Prostate gland (tissue), 2 donors: ENCODE measurements at regions not wholly inside any gene's neighbourhood (a gene's known extent, or its start where the extent isn't known, plus 50 kb on each side); places are given as distances from the start of the nearest gene placed in this dataset.

Experiments used
- DNase-seq: peaks from one replicate; pipeline ENCODE4 v3.0.0-alpha.2; 2019; ENCODE audit warnings: low spot score
- H3K27ac ChIP-seq, 2 donors: fragments of 200-600 bp; sonication (generic); 2 replicates each; pipeline ENCODE4 v1.5.1; 2017 to 2019
- H3K27me3 ChIP-seq: fragments of 200-600 bp; sonication (generic); replicated peaks from 2 replicates; pipeline ENCODE4 v1.5.1; 2019; ENCODE audit not compliant: insufficient read depth
- H3K36me3 ChIP-seq, 2 donors: fragments of 200-600 bp; sonication (generic); 1 replicate in 1 of 2; 2 replicates in 1 of 2; pipeline versions ENCODE4 v1.5.1 to v1.8.1; 2017 to 2019
- H3K4me1 ChIP-seq: fragments of 200-600 bp; sonication (generic); replicated peaks from 2 replicates; pipeline ENCODE4 v1.5.1; 2019
- H3K4me3 ChIP-seq, 2 donors: fragments of 200-600 bp; sonication (generic); 2 replicates each; pipeline ENCODE4 v1.5.1; 2017 to 2019
- H3K9me3 ChIP-seq: fragments of 200-600 bp; sonication (generic); 2 replicates; pipeline ENCODE4 v1.5.1; 2017
- POLR2A ChIP-seq: fragments of 450-650 bp; IDR thresholded peaks from one replicate; pipeline ENCODE4 v1.6.1; 2016; ENCODE audit warnings: antibody characterized with exemption, mild to moderate bottlenecking
- POLR2AphosphoS5 ChIP-seq: sonication (generic); formaldehyde crosslinking; IDR thresholded peaks from one replicate; pipeline ENCODE4 v1.6.1; 2017; ENCODE audit warnings: antibody characterized with exemption
- WGBS: methylation state at CpG from one replicate; pipeline ENCODE4 v1.1.5; 2018; 5-methylcytosine and 5-hydroxymethylcytosine counted together
- intact Hi-C: fragments of 100-400 bp; cut with DNase I; formaldehyde crosslinking; loops from one replicate; pipeline ENCODE4 v1.14.2; 2022
- TF ChIP-seq, protein P1 (sequence below), 4 experiments: fragments of 200-600 bp in 2 of 4; fragments of 450-650 bp in 2 of 4; sonication (generic) in 2 of 4; IDR thresholded peaks; 1 replicate in 3 of 4; 2 replicates in 1 of 4; pipeline ENCODE4 v1.5.1; 2016 to 2019; ENCODE audit warnings: antibody characterized with exemption in 4 of 4, mild to moderate bottlenecking in 2 of 4, moderate library complexity in 2 of 4

- DNase-seq = no peak
- H3K27ac ChIP-seq = no peak overlapping the region
- H3K36me3 ChIP-seq = no peaks in the 10 kb centered on the region
- 59% methylated on average over 30 of the region's 39 CpGs for WGBS
- intact Hi-C loops = no loop called here
- H3K4me3 ChIP-seq = no peak overlapping the region
- peaks cover 23% of the 10 kb centered on the region for H3K27me3 ChIP-seq
- TF ChIP-seq POLR2A (no peak), POLR2AphosphoS5 (no peak)
- TF ChIP-seq, protein P1, sequence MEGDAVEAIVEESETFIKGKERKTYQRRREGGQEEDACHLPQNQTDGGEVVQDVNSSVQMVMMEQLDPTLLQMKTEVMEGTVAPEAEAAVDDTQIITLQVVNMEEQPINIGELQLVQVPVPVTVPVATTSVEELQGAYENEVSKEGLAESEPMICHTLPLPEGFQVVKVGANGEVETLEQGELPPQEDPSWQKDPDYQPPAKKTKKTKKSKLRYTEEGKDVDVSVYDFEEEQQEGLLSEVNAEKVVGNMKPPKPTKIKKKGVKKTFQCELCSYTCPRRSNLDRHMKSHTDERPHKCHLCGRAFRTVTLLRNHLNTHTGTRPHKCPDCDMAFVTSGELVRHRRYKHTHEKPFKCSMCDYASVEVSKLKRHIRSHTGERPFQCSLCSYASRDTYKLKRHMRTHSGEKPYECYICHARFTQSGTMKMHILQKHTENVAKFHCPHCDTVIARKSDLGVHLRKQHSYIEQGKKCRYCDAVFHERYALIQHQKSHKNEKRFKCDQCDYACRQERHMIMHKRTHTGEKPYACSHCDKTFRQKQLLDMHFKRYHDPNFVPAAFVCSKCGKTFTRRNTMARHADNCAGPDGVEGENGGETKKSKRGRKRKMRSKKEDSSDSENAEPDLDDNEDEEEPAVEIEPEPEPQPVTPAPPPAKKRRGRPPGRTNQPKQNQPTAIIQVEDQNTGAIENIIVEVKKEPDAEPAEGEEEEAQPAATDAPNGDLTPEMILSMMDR (IDR thresholded peaks at IDR 0.05) = no peak
- no peaks in the 10 kb centered on the region for H3K4me1 ChIP-seq
- H3K9me3 ChIP-seq = no peaks in the 10 kb centered on the region
These were observed 89.0 kb downstream of the UNCX start for GRCh38 chr7:1321411-1322239.

GRCh38 chr7:1322240-1323110, 89.8 kb downstream of the UNCX start:
- no peak for DNase-seq
- no peaks in the 10 kb centered on the region for H3K36me3 ChIP-seq
- WGBS = 69% methylated on average over 31 of the region's 35 CpGs
- intact Hi-C loops = no loop called here
- H3K4me3 ChIP-seq = no peak overlapping the region
- no peak overlapping the region for H3K27ac ChIP-seq
- H3K27me3 ChIP-seq = peaks cover 23% of the 10 kb centered on the region
- H3K4me1 ChIP-seq = no peaks in the 10 kb centered on the region
- H3K9me3 ChIP-seq = no peaks in the 10 kb centered on the region
- TF ChIP-seq, protein P1 (IDR thresholded peaks at IDR 0.05) = no peak
- TF ChIP-seq POLR2AphosphoS5 (no peak), POLR2A (no peak)

- no peak for DNase-seq
- intact Hi-C loops = no loop called here
- 47% methylated on average over 52 of the region's 63 CpGs for WGBS
These were observed 90.7 kb downstream of the UNCX start for GRCh38 chr7:1323178-1324027.

More at GRCh38 chr7:1323178-1324027, 90.7 kb downstream of the UNCX start:
- TF ChIP-seq POLR2AphosphoS5 (no peak), POLR2A (no peak)
- TF ChIP-seq, protein P1 (IDR thresholded peaks at IDR 0.05) = no peak
- H3K4me1 ChIP-seq = no peaks in the 10 kb centered on the region
- no peak overlapping the region for H3K27ac ChIP-seq
- H3K36me3 ChIP-seq = no peaks in the 10 kb centered on the region
- peaks cover 23% of the 10 kb centered on the region for H3K27me3 ChIP-seq
- H3K4me3 ChIP-seq = no peak overlapping the region
- no peaks in the 10 kb centered on the region for H3K9me3 ChIP-seq
